ENCODE measurements at regions not wholly inside any gene's neighbourhood (a gene's known extent, or its start where the extent isn't known, plus 50 kb on each side); places are given as distances from the start of the nearest gene placed in this dataset.

DNA sequence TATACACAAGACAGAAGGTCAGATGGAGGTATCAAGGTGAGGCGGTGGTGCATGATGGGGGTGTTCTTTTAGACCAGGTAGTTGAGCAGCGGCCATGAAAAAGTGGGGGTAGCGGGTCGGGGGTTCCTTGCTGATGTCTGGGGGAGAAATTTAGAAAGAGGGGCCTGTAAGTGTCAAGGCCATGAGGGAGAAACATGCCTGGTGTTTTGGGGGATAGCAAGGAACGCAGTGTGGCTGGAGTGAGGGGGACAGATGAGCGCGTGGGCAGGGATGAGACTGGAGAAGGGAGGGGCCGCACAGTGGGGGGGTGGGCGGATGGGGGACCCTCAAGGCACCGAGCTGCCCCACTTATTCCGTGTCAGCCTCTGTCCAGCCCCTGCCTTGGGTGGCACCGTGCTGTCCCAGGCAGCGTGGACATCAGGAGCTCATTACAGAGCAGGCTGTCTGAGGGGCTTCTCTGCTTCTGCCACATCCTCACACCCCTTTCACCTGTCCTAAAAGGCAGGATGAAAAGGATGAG is 143.3 kb downstream of the SMAD6 start:
- no peak for TF ChIP-seq CTCF (IDR thresholded peaks at IDR 0.05)
- no peak for TF ChIP-seq POLR2A (IDR thresholded peaks at IDR 0.05)
- Histone ChIP-seq H3K36me3 (replicated peaks in 1 of 2; ENCODE audit: insufficient read depth in 1 of 2, low read depth in 2 of 2) (no peaks in the 10 kb centered on the region), H3K9me3 (no peaks in the 10 kb centered on the region), H3K4me1 (peaks cover 15% of the 10 kb centered on the region), H3K27me3 (no peaks in the 10 kb centered on the region), H3K27ac (no peak overlapping the region), H3K4me3 (no peak overlapping the region)
- no peak for DNase-seq
- 89 to 92% methylated on average over 13 of the region's 13 CpGs for WGBS, 2 donors
- intact Hi-C loops (cut with DNase I): no loop called here
- no peak for ATAC-seq

GRCh38 chr15:66846031-66846430 is 144.0 kb downstream of the SMAD6 start:
- intact Hi-C loops (cut with DNase I): no loop called here
- no peaks in the 10 kb centered on the region for H3K27me3 ChIP-seq
- ATAC-seq (no peak), DNase-seq (no peak)
- H3K27ac ChIP-seq: no peak overlapping the region
- peaks cover 21% of the 10 kb centered on the region for H3K4me1 ChIP-seq
- no peaks in the 10 kb centered on the region for H3K36me3 ChIP-seq (replicated peaks in 1 of 2; ENCODE audit: insufficient read depth in 1 of 2, low read depth in 2 of 2)
- TF ChIP-seq POLR2A (IDR thresholded peaks at IDR 0.05) (no peak), CTCF (IDR thresholded peaks at IDR 0.05) (no peak)
- no peaks in the 10 kb centered on the region for H3K9me3 ChIP-seq
- 83 to 94% methylated on average over 5 of the region's 5 CpGs for WGBS, 2 donors
- no peak overlapping the region for H3K4me3 ChIP-seq

DNA sequence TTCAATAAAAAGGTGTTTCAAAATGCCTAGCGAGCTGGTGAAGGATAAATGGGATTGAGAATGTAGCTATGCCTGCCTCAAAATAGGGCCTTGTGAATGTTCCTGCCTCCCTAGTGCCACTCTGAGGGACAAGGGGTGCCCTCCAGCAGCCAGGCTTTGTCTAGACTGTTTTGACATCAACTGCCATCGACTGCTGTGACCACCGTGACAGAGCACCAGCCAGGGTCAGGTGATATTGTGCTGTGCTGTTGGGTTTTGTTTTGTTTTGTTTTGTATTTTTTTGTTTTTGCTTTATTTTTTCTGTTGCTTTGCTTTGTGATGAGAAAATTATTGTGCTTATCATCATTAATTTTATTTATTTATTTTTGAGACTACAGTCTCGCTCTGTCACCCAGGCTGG is 144.8 kb downstream of the SMAD6 start:
- Histone ChIP-seq H3K27me3 (no peaks in the 10 kb centered on the region), H3K4me1 (peaks cover 27% of the 10 kb centered on the region), H3K27ac (no peak overlapping the region), H3K9me3 (no peaks in the 10 kb centered on the region), H3K36me3 (replicated peaks in 1 of 2; ENCODE audit: insufficient read depth in 1 of 2, low read depth in 2 of 2) (no peaks in the 10 kb centered on the region), H3K4me3 (no peak overlapping the region)
- no peak for DNase-seq
- no peak for ATAC-seq
- intact Hi-C loops (cut with DNase I): no loop called here
- 86 to 95% methylated on average over 4 of the region's 4 CpGs for WGBS, 2 donors
- TF ChIP-seq POLR2A (IDR thresholded peaks at IDR 0.05) (no peak), CTCF (IDR thresholded peaks at IDR 0.05) (no peak)

- WGBS, 2 donors: 82 to 83% methylated on average over 1 of the region's 1 CpG
- H3K9me3 ChIP-seq: no peaks in the 10 kb centered on the region
- H3K4me1 ChIP-seq: peaks cover 23% of the 10 kb centered on the region
- no peak overlapping the region for H3K27ac ChIP-seq
- TF ChIP-seq CTCF (IDR thresholded peaks at IDR 0.05) (no peak), POLR2A (IDR thresholded peaks at IDR 0.05) (no peak)
- H3K27me3 ChIP-seq: no peaks in the 10 kb centered on the region
- DNase-seq (no peak), ATAC-seq (no peak)
- H3K4me3 ChIP-seq: no peak overlapping the region
- intact Hi-C loops (cut with DNase I): no loop called here
- no peaks in the 10 kb centered on the region for H3K36me3 ChIP-seq (replicated peaks in 1 of 2; ENCODE audit: insufficient read depth in 1 of 2, low read depth in 2 of 2)
Measured at GRCh38 chr15:66847565-66847991, 145.5 kb downstream of the SMAD6 start.

DNA sequence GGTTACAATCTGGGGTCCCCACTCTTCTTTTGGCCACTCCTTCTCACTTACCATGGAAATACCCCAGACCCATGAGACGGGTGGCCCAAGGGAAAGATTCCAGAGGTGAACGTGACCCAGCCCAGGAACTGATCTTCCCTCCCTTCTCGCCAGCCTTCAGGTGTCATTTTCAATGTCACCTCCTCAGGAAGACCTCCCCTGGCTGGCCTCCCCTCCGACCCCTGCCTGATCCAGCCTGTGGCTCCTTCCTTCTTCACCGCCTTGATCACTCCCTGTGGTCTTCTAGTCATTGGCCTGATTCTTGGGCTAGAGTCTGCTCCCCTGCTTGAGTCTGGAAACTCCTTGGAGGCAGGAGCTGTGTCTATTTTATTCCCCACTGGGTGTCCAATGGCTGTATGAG is 146.1 kb downstream of the SMAD6 start:
- H3K27ac ChIP-seq: no peak overlapping the region
- H3K4me3 ChIP-seq: no peak overlapping the region
- ATAC-seq: no peak
- no peaks in the 10 kb centered on the region for H3K36me3 ChIP-seq (replicated peaks in 1 of 2; ENCODE audit: insufficient read depth in 1 of 2, low read depth in 2 of 2)
- intact Hi-C loops (cut with DNase I): no loop called here
- no peaks in the 10 kb centered on the region for H3K27me3 ChIP-seq
- no peaks in the 10 kb centered on the region for H3K9me3 ChIP-seq
- TF ChIP-seq POLR2A (IDR thresholded peaks at IDR 0.05) (no peak), CTCF (IDR thresholded peaks at IDR 0.05) (no peak)
- peaks cover 20% of the 10 kb centered on the region for H3K4me1 ChIP-seq
- 89 to 96% methylated on average over 5 of the region's 5 CpGs for WGBS, 2 donors
- DNase-seq: no peak

Data from body of pancreas (tissue), 4 donors.